ENCODE measurements at regions not wholly inside any gene's neighbourhood (a gene's known extent, or its start where the extent isn't known, plus 50 kb on each side); places are given as distances from the start of the nearest gene placed in this dataset.
A peak's percentile ranks its signal among the peaks of the same experiment; 100 is the strongest.

DNA sequence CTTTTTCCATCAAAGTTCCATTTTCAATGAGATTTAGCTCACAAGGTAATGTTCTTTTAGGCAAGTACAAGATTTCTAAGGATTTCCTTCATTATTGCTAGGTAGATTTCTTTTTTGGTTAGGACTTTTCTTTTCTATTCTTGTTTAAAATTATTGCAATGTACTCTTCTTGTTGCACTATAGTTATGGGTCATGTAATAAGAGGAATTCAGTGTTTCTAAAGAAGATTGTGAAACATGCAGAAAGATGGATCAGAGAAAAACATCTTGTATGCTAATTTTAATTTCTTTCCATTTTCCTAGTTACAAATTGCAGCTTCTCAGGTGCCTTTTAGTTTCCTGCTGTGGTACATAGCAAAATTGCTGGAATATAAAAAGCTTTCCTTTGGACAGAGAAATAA lies 56.1 kb downstream of the BTG1 start:
- no peak for DNase-seq (ENCODE audit: low read depth in 1 of 2, low spot score in 1 of 2)

DNA sequence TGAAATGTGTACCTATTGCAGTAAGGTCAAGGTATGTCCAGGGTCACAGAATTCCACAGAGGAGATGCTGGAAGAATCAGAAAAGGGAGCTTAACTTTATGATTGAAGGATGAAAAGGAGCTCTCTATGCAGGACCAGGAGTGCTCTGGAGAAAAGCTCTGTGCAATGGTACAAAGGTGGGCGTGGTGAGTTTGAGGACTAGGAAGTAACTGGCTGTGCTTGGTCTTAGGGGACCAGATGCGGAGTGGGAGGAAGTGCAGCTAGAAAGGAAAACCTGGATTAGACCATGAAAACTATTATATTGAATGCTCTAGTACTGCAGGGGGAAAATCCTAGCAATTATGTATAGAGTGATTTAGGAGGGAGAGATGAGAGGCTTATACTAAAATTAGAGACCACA lies 56.8 kb downstream of the BTG1 start:
- no peak for DNase-seq (ENCODE audit: low read depth in 1 of 2, low spot score in 1 of 2)

GRCh38 chr12:92085736-92086040 lies 60.0 kb downstream of the BTG1 start:
- no peak for DNase-seq (ENCODE audit: low read depth in 1 of 2, low spot score in 1 of 2)

- no peak for DNase-seq (ENCODE audit: low read depth in 1 of 2, low spot score in 1 of 2)
These were observed 60.5 kb downstream of the BTG1 start for GRCh38 chr12:92085040-92085735.

- no peak for DNase-seq (ENCODE audit: low read depth in 1 of 2, low spot score in 1 of 2)
These were observed 64.7 kb downstream of the BTG1 start for GRCh38 chr12:92080911-92081285.

GRCh38 chr12:92079054-92079385 lies 66.6 kb downstream of the BTG1 start:
- DNase-seq (ENCODE audit: low read depth in 1 of 2, low spot score in 1 of 2) = no peak

DNA sequence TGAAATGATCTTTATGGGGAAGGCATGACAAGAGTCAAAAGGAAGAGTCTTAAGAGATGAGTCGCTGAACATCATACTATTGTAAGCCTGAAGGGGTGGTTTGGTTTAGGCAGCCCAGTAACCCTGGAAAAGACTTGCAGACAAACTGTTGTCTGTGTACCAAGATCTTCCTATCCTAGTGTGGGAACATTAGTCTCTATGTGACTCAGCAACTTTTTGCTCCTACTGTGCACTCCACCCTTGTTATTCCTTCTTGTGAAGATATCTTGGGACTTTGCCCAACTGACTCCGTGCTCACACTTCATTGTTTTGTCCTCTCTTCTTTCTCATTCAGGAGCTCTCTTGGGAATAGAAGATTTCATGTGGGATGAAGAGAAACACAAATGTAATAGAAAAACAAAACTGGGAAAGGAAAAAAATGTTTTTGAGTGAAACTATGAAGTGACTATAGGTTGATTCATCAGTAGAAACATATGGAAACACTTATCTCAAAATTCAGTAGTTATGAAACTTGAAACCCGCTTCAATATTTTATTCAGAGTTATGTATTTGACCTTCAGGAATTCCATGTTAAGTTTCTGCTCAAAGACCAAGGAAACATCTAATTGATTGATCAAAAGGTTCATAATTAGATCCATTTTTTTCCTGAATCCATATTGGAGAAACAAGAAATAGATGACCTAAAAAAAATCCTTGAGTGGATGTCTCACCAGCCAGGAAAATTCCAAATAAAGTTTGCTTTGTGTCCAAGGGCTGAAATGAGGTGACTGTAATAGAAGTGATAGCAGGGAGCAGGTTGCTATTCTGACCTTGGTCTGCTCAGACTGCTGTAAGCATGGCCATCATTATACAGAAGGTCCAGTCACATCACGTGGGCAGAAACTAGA lies 67.2 kb downstream of the BTG1 start:
- DNase-seq (ENCODE audit: low read depth in 1 of 2, low spot score in 1 of 2) = peak in 1 of 2 donors; percentile 42

DNA sequence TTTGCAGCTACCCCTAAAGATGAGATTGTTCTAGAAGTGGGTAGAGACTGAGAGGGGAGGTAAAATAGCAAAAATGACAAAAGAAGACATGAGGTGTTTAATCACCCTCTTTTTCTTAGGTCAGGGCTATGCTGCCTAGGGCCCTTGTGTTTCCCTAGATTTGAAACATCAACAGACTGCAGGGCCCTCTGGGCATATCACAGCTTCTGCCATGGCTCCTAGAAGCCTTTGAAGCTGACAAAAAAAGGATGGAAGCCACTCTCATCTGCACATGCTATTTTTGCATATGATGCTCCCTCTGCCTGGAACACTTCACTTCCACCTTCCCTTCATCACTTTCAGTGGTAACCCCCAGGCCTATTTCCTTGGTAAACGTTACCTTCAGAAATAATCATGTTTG lies 68.1 kb downstream of the BTG1 start:
- no peak for DNase-seq (ENCODE audit: low read depth in 1 of 2, low spot score in 1 of 2)

DNA sequence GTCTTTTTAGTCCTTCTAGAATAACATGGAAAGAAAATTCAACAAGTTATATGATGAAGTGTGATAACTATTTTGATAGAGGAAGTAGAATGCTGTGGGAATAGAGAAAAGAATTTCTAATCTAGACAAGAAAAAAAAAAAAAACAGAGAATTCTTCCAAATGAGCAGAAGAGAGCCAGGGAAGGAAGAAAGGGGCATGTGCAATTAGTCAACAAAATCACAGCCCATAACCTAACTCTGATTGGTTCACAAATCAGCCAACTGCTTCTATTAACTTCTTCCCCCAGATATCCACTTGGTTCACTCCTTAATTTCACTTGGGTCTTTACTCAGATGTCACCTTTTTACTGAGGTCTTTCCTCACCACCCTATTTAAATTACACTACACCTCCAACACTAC lies 69.5 kb downstream of the BTG1 start:
- no peak for DNase-seq (ENCODE audit: low read depth in 1 of 2, low spot score in 1 of 2)

- DNase-seq (ENCODE audit: low read depth in 1 of 2, low spot score in 1 of 2) = no peak
These were observed 70.2 kb downstream of the BTG1 start for GRCh38 chr12:92075425-92075914.

- DNase-seq (ENCODE audit: low read depth in 1 of 2, low spot score in 1 of 2) = no peak
These were observed 70.8 kb downstream of the BTG1 start for GRCh38 chr12:92074889-92075288.

DNA sequence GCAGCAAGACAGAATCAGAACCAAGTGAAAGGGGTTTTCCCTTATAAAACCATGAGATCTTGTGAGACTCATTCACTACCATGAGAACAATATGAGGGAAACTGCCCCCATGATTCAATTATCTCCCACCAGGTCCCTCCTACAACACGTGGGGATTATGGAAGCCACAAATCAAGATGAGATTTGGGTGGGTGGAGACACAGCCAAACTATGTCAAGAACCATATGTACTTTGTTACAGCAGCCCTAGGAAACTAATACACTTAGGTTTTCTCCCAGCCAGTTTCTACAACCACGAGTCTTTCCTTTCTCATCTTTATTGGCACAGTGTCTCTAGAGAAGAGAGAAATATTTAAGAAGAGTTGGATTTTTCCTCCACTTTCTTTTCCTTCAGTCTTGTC lies 72.6 kb downstream of the BTG1 start:
- DNase-seq (ENCODE audit: low read depth in 1 of 2, low spot score in 1 of 2) = no peak

DNA sequence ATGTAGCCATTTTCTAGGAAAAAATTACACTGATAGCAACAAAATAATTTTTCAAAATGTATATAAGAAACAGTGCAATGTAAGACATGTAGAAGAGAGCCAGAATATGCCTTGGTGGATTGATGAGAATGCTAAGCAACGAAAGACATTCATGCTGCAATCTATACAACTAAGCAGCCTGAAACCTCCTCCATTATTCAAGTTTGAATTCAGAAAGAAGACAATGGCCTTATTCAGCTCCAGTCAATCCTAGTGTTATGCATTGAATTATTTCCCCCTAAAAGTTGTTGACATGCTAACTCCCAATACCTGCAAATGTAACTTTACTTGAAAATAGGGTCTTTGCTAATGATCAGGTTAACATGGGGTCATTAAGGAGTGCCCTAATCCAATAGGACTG lies 73.5 kb downstream of the BTG1 start:
- DNase-seq (ENCODE audit: low read depth in 1 of 2, low spot score in 1 of 2) = no peak

DNA sequence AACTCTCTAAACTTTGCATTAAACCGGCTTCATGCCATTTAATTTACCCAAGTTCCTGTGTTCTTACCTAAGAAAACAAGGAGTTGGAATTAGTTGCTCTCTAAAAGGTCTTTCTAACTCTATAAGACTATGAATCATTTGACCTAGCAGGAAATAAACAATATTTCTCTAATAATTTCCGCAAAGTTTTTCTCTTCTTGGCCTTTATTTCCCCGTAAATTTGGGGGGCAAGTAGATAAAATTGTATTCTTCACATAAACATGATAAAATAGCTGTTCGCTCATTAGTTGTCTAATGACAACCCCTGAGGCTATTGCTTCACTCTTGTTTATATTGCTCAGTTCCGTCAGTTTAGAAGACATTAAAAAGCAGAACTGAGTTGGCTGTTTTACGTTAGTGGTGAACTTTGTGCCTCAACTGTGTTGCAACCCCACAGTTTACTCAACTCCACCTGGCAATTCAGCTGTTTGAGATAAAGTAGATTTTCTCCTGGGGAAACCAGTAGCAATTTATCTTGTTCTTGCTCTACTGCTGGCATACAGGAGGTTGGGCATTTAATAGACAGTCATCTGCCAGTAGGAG lies 74.7 kb downstream of the BTG1 start:
- DNase-seq (ENCODE audit: low read depth in 1 of 2, low spot score in 1 of 2) = no peak

DNA sequence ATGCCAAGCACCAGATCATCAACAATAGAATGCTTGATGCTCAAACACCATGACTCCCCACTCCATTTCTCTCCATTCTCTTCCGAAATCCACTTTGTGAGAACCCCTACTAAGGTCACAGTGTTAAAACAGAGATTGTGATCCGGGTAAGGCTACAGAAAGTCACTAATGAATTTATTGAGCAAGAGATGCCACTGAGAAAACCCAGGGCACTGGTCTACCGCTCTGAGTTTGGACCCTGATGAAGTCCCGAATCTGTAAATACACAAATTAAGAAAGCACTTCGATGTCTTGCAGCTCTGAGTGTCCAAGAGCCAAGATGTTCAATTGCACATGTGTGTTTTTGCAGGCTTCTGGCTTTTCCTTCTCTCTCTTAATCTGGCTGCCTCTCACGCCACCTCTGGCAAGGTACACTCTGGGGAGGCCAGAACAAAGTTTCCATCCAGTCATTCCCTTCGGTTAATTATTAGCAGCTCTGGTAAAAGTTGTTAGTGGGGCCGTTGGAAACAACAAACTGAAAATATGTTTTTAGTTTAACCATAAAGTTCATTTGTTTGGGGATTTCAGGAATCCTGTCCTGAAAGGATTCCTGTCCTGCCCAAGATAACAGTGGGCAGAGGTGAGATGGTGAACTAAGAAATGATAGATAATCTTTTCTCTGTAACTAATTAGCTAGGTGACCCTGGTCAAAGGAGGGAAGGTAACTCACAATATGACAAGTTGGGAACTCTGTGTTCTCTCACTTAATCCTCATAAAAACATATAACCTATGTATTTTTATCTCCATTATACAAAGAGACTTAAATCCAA lies 75.4 kb downstream of the BTG1 start:
- DNase-seq (ENCODE audit: low read depth in 1 of 2, low spot score in 1 of 2) = no peak

GRCh38 chr12:92068459-92068858 lies 77.2 kb downstream of the BTG1 start:
- no peak for DNase-seq (ENCODE audit: low read depth in 1 of 2, low spot score in 1 of 2)

DNA sequence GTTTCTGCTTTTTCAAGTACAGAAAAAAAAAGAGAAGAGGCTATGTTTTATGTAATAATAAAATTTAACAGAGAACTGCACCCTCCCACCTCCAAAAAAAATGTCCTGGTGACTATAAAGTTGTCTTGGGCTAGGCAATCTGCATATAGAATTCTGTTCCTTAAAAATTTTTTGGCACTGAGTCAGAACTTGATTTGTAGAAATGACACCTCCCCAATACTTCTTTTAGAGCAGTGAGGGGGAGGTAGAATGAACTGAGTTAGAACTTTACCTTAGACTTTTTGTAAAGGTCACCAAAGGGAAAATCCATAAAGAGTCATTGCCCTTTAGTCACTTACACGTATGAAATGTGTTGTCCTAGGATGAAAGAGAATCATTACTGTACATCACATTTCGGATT lies 80.0 kb downstream of the BTG1 start:
- no peak for DNase-seq (ENCODE audit: low read depth in 1 of 2, low spot score in 1 of 2)

GRCh38 chr12:92065018-92065499 lies 80.6 kb downstream of the BTG1 start:
- DNase-seq (ENCODE audit: low read depth in 1 of 2, low spot score in 1 of 2) = peak in 1 of 2 donors; percentile 39

DNA sequence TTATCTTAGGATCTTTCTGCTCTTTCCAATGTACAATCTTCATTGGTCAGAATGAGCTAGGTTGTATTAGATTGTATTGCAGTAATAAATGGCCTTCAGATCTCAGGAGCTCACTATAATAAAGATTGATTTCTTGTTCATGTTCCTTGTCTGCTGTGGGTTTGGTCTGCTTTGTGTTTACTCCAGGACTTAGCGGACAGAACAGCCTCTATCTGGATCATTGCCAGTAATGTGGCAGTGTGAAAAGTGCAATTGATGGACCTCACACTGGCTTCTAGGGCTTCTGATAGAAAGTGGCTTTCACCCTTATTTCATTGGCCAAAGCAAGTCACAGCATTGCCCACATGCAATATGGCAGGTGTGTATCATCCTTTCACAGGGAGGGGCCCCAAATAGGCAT lies 81.2 kb downstream of the BTG1 start:
- DNase-seq (ENCODE audit: low read depth in 1 of 2, low spot score in 1 of 2) = no peak

- no peak for DNase-seq (ENCODE audit: low read depth in 1 of 2, low spot score in 1 of 2)
These were observed 82.0 kb downstream of the BTG1 start for GRCh38 chr12:92063641-92064040.

Data from activated CD4-positive, alpha-beta T cell treated with anti-CD3 and anti-CD28 coated beads, Interleukin-2, amount 50 U/mL, for 24 hours (primary cell).